Ishikawa (cell line): ENCODE measurements at regions not wholly inside any gene's neighbourhood (a gene's known extent, or its start where the extent isn't known, plus 50 kb on each side); places are given as distances from the start of the nearest gene placed in this dataset.

ENCODE experiments used
- MAX ChIP-seq: IDR thresholded peaks from 2 replicates; pipeline ENCODE4 v1.6.1; 2012
- TAF1 ChIP-seq: IDR thresholded peaks from 2 replicates; pipeline ENCODE4 v1.6.1; 2012; ENCODE audit warnings: low read depth, mild to moderate bottlenecking

GRCh38 chr2:45264227-45265225 lies 255.3 kb upstream of the SIX2 start:
- TF ChIP-seq TAF1 (no peak), MAX (no peak)
